Myocyte (in vitro differentiated cells): ENCODE measurements at regions not wholly inside any gene's neighbourhood (a gene's known extent, or its start where the extent isn't known, plus 50 kb on each side); places are given as distances from the start of the nearest gene placed in this dataset.
A peak's percentile ranks its signal among the peaks of the same experiment; 100 is the strongest.
"Not testable (repeated sequence)": the region's sequence is repeated elsewhere in the genome, so short reads cannot be mapped to it uniquely, and the experiment has no call there.

Experiments
- DNase-seq: peaks from one replicate; pipeline ENCODE4 v3.0.0-alpha.2; 2012; ENCODE audit warnings: low read depth

GRCh38 chr18:56282234-56283104 lies 355.9 kb downstream of the TXNL1 start:
- DNase-seq: no peak

- not testable (repeated sequence) for DNase-seq
Observed at GRCh38 chr18:56279816-56280215, 358.6 kb downstream of the TXNL1 start.

DNA sequence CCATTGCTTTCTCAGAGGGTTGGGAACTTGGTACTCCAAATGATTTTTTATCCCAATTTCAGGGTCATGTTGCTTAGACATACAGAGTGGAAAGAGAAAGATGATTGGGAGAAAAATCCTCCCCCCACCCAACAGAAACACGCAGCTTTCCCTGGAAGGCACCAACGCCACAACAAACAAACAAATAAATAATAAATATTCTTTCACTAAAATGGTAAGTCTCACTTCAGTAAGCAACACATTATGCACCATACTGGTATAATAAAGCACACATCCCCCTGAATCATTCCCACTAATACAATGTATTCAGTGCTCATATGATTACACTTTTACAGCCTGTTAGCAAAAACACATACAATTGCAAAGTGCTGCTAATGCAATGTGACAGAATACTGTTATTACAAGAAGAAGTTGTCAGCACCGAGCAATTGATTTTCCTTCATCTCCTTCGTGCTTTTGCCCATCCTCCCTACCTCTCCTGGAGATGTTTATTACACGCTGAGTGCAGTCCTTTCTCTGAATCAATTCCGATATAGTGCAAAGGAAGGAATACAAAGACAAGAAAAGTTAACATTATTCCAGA lies 359.9 kb downstream of the TXNL1 start:
- DNase-seq: no peak

- DNase-seq: no peak
Observed at GRCh38 chr18:56276466-56276865, 361.9 kb downstream of the TXNL1 start.

DNA sequence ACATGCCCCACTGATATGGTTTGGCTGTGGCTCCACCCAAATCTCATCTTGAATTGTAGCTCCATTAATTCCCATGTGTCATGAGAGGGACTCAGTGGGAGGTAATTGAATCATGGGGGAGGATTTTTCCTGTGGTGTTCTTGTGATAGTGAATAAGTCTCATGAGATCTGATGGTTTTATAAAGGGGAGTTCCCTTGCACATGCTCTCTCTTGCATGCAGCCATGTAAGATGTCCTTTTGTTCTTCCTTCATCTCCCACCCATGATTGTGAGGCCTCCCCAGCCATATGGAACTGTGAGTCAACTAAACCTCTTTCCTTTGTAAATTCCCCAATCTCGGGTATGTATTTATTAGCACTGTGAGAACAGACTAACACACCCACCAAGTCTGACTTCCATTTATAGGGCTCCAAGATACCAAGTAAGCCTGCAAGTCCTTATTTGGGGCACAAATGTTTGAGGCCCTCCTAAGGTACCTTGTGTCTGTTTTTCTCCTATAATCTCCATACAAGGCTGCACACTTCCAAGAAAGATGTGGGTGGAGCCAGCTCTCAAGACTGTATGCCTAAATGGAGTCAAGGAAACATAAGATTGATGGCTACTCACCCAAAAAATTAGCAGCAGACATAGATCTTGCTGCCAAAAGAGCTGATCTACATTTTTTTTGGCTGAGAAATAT lies 364.7 kb downstream of the TXNL1 start:
- DNase-seq: no peak

DNA sequence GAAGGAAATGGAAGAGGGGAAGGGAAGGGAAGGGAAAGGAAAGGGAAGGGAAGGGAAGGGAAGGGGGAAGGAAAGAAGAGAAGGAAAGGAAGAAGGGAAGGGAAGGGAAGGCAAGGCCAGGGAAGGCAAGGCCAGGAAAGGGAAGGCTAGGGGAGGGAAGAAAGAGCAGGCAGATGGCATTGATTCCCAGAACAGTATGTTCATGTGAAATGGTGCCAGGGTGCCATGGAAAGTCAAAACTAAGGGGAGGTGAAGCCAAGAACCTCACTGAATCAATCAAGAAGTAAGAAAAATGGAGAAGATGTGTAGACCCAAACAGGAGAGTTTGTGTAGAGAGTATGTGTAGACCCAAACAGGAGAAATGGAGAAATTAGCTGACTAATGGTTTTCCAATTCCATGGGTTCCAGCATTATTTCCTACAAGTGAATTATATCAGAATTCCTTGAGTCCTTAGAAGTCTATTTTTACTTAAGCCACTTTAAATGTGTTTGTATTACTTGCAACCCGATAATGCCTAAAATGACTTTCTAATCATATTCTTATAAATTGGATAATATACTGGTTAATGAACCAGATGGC lies 367.6 kb downstream of the TXNL1 start:
- DNase-seq: no peak

DNA sequence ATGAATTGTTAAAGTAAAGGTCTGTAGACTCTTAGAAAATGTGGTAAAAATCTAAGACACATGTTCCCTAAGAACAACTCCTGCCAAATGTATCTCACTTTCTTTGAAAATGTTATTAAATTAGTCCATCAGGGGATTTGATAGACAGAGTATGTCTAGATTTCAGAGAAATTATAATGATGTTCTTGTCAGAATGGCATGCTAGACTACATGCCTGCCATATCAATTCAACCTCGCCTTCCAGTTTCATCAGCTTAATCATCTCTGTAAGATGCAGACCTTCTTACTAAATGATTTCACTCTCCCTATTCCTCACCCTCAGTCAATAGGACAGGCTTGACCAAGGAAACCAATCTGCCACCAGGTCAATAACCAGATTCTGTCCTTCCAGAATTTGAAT lies 368.4 kb downstream of the TXNL1 start:
- DNase-seq: no peak

DNA sequence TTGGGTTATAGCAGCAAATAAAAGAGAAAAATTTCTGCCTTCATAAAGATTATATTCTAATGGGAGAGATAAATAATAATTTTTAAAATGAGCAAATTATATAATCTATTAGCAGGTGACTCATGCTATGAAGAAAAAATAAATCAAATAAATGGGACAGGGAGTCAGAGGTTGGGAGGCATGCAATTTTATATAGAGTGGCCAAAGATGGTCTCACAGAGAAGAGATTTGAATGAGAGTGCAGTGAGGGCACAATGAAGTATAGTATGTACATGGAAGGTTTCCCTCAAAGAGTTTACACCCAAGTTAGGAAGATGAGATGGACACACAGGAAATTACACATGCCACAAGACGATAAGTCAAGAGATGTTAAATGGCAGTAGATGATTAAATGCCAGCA lies 369.4 kb downstream of the TXNL1 start:
- DNase-seq: no peak

DNA sequence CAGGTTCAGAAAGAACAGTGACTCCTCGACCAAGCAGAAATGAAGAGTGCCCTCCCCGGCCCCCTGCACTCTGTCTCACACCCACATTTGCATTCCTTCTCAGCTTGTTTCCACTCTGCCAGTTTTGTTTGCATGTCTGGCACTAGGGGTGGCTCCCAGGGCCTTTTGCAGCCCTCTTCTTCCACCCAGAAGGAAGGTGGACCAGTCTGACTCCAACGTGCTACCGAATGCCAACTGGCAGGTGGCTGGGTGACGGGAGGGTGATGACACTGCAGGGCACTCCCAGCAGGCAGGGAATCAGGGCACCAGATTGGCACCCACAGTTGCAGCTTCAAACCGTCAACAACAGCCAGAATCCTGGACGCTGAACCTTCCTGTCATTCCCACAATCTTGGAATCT lies 371.1 kb downstream of the TXNL1 start:
- DNase-seq: no peak

DNA sequence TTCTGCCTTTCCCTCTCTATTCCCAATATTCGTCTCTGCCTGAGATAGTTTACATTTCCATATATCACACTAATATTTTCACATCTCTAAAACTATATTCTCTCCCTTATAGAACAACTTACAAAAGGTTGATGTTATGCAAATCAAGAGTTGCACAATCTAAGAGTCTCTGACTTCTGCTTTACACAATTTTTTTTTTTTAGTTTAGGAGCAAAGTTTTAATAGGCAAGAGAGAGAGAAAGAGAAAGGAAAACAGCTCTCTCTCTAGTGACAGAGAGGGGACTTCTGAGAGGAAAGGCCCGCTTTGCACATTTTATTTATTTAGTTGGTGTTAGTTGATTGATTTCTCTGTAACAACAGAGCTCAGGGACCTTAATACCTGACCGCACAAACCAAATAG lies 380.2 kb downstream of the TXNL1 start:
- no peak for DNase-seq

GRCh38 chr18:56257205-56257604 lies 381.2 kb downstream of the TXNL1 start:
- DNase-seq: peak; percentile 48

GRCh38 chr18:56256659-56257058 lies 381.7 kb downstream of the TXNL1 start:
- no peak for DNase-seq

GRCh38 chr18:56255381-56255780 lies 383.0 kb downstream of the TXNL1 start:
- DNase-seq: no peak

DNA sequence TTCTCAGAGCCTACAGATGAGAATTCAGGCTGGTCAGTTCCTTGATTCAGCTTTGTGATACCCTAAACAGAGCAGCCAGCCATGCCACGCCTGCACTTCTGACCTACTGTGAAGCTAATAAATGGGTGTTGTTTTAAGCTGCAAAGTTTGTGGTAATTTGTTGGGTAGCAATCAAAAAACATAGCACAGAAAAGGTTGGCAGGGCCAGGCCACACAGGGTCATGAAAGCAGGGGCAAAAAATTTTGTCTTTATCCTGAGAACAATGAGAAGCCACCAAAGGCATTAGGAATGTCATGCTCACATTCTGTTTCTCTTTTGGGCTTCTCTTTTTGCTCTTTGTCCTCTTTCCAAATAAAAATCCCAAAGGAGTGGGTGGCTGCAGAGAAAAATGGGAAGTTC lies 385.9 kb downstream of the TXNL1 start:
- DNase-seq: no peak

GRCh38 chr18:56248610-56249235 lies 389.7 kb downstream of the TXNL1 start:
- no peak for DNase-seq

DNA sequence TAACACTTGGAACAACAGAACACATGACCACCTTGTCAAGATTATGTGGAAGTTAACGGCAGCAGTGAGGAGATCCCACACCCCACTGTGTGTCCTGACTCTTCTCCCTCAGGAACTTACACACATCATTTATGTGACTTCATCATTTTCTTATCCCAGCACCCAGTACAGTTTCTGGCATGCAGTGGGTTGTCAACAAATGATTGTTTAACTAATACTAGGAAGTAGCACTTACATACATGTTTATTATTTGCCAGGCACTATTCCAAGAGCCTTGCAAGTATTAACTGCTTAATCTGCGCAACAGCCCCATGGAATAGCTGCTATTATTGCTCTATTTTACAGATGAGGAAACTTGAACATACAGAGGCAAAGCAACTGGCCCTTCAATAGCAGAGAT lies 391.5 kb downstream of the TXNL1 start:
- no peak for DNase-seq

- peak; percentile 80 for DNase-seq
Observed at GRCh38 chr18:56245866-56246580, 392.4 kb downstream of the TXNL1 start.

GRCh38 chr18:56240405-56240804 lies 398.0 kb downstream of the TXNL1 start:
- DNase-seq: no peak

- no peak for DNase-seq
Observed at GRCh38 chr18:56238576-56238975, 399.8 kb downstream of the TXNL1 start.

- DNase-seq: peak; percentile 94
Observed at GRCh38 chr18:56235481-56236013, 402.8 kb downstream of the TXNL1 start.

DNA sequence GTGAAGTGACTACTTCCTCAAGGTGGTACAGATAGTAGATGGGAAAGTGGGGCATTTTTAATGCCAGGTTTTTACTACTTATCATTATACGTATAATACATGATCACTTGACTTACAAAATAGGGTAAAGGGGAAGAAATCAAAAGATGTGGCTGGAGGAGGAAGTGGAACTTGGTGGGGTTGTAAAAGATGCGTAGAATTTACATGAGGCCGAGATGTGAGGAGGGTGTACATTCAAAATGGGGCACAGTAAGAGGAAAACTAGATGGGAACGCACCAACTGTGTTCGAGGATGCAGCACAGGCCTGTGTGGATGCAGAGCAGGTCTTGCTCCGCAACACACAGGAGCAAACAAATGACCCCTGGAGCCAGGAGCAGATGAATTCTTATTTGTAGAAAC lies 403.3 kb downstream of the TXNL1 start:
- no peak for DNase-seq
